ENCODE measurements at regions not wholly inside any gene's neighbourhood (a gene's known extent, or its start where the extent isn't known, plus 50 kb on each side); places are given as distances from the start of the nearest gene placed in this dataset.
A peak's percentile ranks its signal among the peaks of the same experiment; 100 is the strongest.

- H3K27ac ChIP-seq (ENCODE audit: low read depth, low read length): no peak overlapping the region
- no peaks in the 10 kb centered on the region for H3K9me3 ChIP-seq (ENCODE audit: control insufficient read depth, insufficient read depth, low read length)
- no peak overlapping the region for H3K4me3 ChIP-seq (ENCODE audit: low read depth, low read length)
- no peak for DNase-seq (ENCODE audit: low read depth, low spot score)
- TF ChIP-seq CTCF (IDR thresholded peaks at IDR 0.05; ENCODE audit: low read depth, low read length): no peak
- H3K27me3 ChIP-seq (ENCODE audit: control insufficient read depth, insufficient read depth, low read length): no peaks in the 10 kb centered on the region
- ChIA-PET POLR2A (no interaction called here), CTCF (no interaction called here)
Measured at GRCh38 chr10:78771260-78771659, 297.5 kb upstream of the ZMIZ1 start.

- H3K27me3 ChIP-seq (ENCODE audit: control insufficient read depth, insufficient read depth, low read length): no peaks in the 10 kb centered on the region
- POLR2A ChIA-PET: no interaction called here
- H3K27ac ChIP-seq (ENCODE audit: low read depth, low read length): no peak overlapping the region
- peak; percentile 21; the same call in 1 of the 2 replicates for TF ChIP-seq CTCF (IDR thresholded peaks at IDR 0.05; ENCODE audit: low read depth, low read length)
- H3K9me3 ChIP-seq (ENCODE audit: control insufficient read depth, insufficient read depth, low read length): no peaks in the 10 kb centered on the region
- CTCF ChIA-PET: interaction anchor here (1.1 kb wide), 1 partner anchor 424 kb away, joined by 3 read pairs; no protein-coding TSS in a partner anchor
- no peak overlapping the region for H3K4me3 ChIP-seq (ENCODE audit: low read depth, low read length)
- no peak for DNase-seq (ENCODE audit: low read depth, low spot score)
Measured at GRCh38 chr10:78771808-78772455, 296.8 kb upstream of the ZMIZ1 start.

- no peak overlapping the region for H3K27ac ChIP-seq (ENCODE audit: low read depth, low read length)
- CTCF ChIA-PET: interaction anchor here (1.1 kb wide), 1 partner anchor 423 kb away, joined by 3 read pairs; no protein-coding TSS in a partner anchor
Measured at GRCh38 chr10:78772486-78772885, 296.3 kb upstream of the ZMIZ1 start.

DNA sequence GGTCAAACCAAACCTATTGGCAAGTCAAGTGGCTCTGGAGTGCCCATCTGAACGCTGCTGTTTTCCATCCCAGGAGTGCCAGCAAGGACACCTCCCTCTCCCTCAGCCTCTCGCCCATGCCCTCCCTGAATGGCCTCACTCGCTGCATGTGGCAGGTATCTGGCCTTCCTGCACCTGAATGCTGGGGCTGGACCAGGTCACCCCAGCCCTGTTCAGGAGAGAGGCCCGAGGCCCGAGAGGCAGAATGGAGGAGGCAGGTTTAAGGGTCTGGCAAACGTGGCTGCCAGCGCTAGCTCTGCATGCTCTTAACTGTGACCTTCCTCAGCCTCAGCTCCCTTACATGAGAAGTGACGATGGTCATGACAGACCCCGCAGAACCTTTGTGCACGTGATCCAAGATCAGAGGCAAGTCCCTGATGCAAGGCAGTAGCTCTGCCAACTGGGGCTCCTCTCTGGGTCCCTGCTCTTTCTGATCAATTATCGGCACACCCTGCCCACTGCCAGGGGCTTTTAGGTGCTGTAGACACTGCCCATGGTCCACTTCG is 295.7 kb upstream of the ZMIZ1 start:
- H3K9me3 ChIP-seq (ENCODE audit: control insufficient read depth, insufficient read depth, low read length): no peaks in the 10 kb centered on the region
- CTCF ChIA-PET: no interaction called here
- POLR2A ChIA-PET: interaction anchor here (0.7 kb wide), 1 partner anchor 10 kb away, joined by 3 read pairs; no protein-coding TSS in a partner anchor
- no peaks in the 10 kb centered on the region for H3K27me3 ChIP-seq (ENCODE audit: control insufficient read depth, insufficient read depth, low read length)
- no peak for TF ChIP-seq CTCF (IDR thresholded peaks at IDR 0.05; ENCODE audit: low read depth, low read length)
- H3K27ac ChIP-seq (ENCODE audit: low read depth, low read length): no peak overlapping the region
- no peak overlapping the region for H3K4me3 ChIP-seq (ENCODE audit: low read depth, low read length)
- DNase-seq (ENCODE audit: low read depth, low spot score): no peak

More at GRCh38 chr10:78772486-78772885, 296.3 kb upstream of the ZMIZ1 start:
- H3K4me3 ChIP-seq (ENCODE audit: low read depth, low read length): no peak overlapping the region
- no peak for TF ChIP-seq CTCF (IDR thresholded peaks at IDR 0.05; ENCODE audit: low read depth, low read length)
- POLR2A ChIA-PET: no interaction called here
- no peaks in the 10 kb centered on the region for H3K9me3 ChIP-seq (ENCODE audit: control insufficient read depth, insufficient read depth, low read length)
- H3K27me3 ChIP-seq (ENCODE audit: control insufficient read depth, insufficient read depth, low read length): no peaks in the 10 kb centered on the region
- DNase-seq (ENCODE audit: low read depth, low spot score): no peak

- TF ChIP-seq CTCF (IDR thresholded peaks at IDR 0.05; ENCODE audit: low read depth, low read length): no peak
- H3K27me3 ChIP-seq (ENCODE audit: control insufficient read depth, insufficient read depth, low read length): no peaks in the 10 kb centered on the region
- H3K4me3 ChIP-seq (ENCODE audit: low read depth, low read length): no peak overlapping the region
- H3K9me3 ChIP-seq (ENCODE audit: control insufficient read depth, insufficient read depth, low read length): no peaks in the 10 kb centered on the region
- POLR2A ChIA-PET: no interaction called here
- CTCF ChIA-PET: no interaction called here
- DNase-seq (ENCODE audit: low read depth, low spot score): no peak
- H3K27ac ChIP-seq (ENCODE audit: low read depth, low read length): no peak overlapping the region
Measured at GRCh38 chr10:78774614-78774998, 294.2 kb upstream of the ZMIZ1 start.
